Adrenal gland (tissue), 9 donors: ENCODE measurements at regions not wholly inside any gene's neighbourhood (a gene's known extent, or its start where the extent isn't known, plus 50 kb on each side); places are given as distances from the start of the nearest gene placed in this dataset.

Source experiments
- DNase-seq, 7 donors: peaks; one replicate each; pipeline ENCODE4 v3.0.0-alpha.2; 2019 to 2020
- H3K27ac ChIP-seq, 5 donors: fragments of 200-600 bp; sonication (generic) in 4 of 5; 1 replicate in 3 of 5; 2 replicates in 2 of 5; pipeline versions ENCODE4 v1.5.1 to v1.8.0; 2016 to 2020; ENCODE audit warnings: mild to moderate bottlenecking in 1 of 5
- H3K27me3 ChIP-seq: fragments of 200-600 bp; 2 replicates; pipeline ENCODE4 v1.8.0; 2021
- H3K36me3 ChIP-seq, 2 donors: fragments of 200-600 bp; replicated peaks in 1 of 2; 1 replicate in 1 of 2; 2 replicates in 1 of 2; pipeline versions ENCODE4 v1.5.1 to v1.8.0; 2018 to 2022
- H3K4me1 ChIP-seq, 2 donors: fragments of 200-600 bp; replicated peaks in 1 of 2; 1 replicate in 1 of 2; 2 replicates in 1 of 2; pipeline versions ENCODE4 v1.5.1 to v1.8.0; 2018 to 2021
- H3K4me3 ChIP-seq, 4 donors: fragments of 200-600 bp; sonication (generic) in 3 of 4; one replicate each; pipeline ENCODE4 v1.5.1; 2016 to 2018
- H3K9me3 ChIP-seq, 3 donors: fragments of 200-600 bp; sonication (generic) in 1 of 3; replicated peaks in 1 of 3; 1 replicate in 2 of 3; 2 replicates in 1 of 3; pipeline versions ENCODE4 v1.5.1 to v1.8.0; 2016 to 2021
- POLR2A ChIP-seq, 2 donors: fragments of 450-650 bp; IDR thresholded peaks; one replicate each; pipeline ENCODE4 v1.6.1; 2017; ENCODE audit warnings: antibody characterized with exemption in 2 of 2, mild to moderate bottlenecking in 2 of 2, moderate library complexity in 1 of 2
- whole genome bisulfite sequencing, 4 donors: extraction: QIAGEN DNeasy Blood & Tissue Kit in 2 of 4; methylation state at CpG; one replicate each; pipeline versions ENCODE4 v1.1.5 to v1.1.7; 2013 to 2017; 5-methylcytosine and 5-hydroxymethylcytosine counted together
- intact Hi-C, 2 donors: fragments of 100-400 bp; cut with DNase I; formaldehyde crosslinking; loops; one replicate each; pipeline versions ENCODE4 v1.14.1 to v1.15.0; 2022 to 2023
- TF ChIP-seq, protein P1 (sequence below), 6 experiments: fragments of 450-650 bp in 4 of 6; fragments of 200-600 bp in 2 of 6; sonication (generic) in 1 of 6; IDR thresholded peaks; 1 replicate in 5 of 6; 2 replicates in 1 of 6; pipeline versions ENCODE4 v1.5.1 to v1.8.0; 2016 to 2021; ENCODE audit warnings: antibody characterized with exemption in 6 of 6, mild to moderate bottlenecking in 2 of 6, moderate library complexity in 1 of 6
- donor health status: healthy with polysubstance abuse.
- donor health status: Bipolar disorder and iron deficiency.
- donor health status: DM: yes; HTN: yes; CAD: no.
- donor health status: DM: no; HTN: no; CAD: no.
- donor health status: DM: no; HTN: no; CAD: no.

GRCh38 chr15:29910068-29910467 is 87.8 kb upstream of the TJP1 start:
- Histone ChIP-seq H3K27me3 (no peaks in the 10 kb centered on the region), H3K4me3 (no peak overlapping the region), H3K27ac (no peak overlapping the region), H3K4me1 (peaks cover 0 to 6% of the 10 kb centered on the region in 2 donors), H3K36me3 (no peaks in the 10 kb centered on the region), H3K9me3 (no peaks in the 10 kb centered on the region)
- intact Hi-C loops = no loop called here
- WGBS, 4 donors = 72 to 79% (median 73%) methylated on average over 3 of the region's 3 CpGs
- TF ChIP-seq, protein P1, sequence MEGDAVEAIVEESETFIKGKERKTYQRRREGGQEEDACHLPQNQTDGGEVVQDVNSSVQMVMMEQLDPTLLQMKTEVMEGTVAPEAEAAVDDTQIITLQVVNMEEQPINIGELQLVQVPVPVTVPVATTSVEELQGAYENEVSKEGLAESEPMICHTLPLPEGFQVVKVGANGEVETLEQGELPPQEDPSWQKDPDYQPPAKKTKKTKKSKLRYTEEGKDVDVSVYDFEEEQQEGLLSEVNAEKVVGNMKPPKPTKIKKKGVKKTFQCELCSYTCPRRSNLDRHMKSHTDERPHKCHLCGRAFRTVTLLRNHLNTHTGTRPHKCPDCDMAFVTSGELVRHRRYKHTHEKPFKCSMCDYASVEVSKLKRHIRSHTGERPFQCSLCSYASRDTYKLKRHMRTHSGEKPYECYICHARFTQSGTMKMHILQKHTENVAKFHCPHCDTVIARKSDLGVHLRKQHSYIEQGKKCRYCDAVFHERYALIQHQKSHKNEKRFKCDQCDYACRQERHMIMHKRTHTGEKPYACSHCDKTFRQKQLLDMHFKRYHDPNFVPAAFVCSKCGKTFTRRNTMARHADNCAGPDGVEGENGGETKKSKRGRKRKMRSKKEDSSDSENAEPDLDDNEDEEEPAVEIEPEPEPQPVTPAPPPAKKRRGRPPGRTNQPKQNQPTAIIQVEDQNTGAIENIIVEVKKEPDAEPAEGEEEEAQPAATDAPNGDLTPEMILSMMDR (IDR thresholded peaks at IDR 0.05) = no peak
- TF ChIP-seq POLR2A (IDR thresholded peaks at IDR 0.05) = no peak
- no peak for DNase-seq

GRCh38 chr15:29904757-29905417 is 82.6 kb upstream of the TJP1 start:
- TF ChIP-seq POLR2A (IDR thresholded peaks at IDR 0.05) = no peak
- TF ChIP-seq, protein P1 (IDR thresholded peaks at IDR 0.05) = no peak
- 64 to 81% (median 68%) methylated on average over 4 of the region's 4 CpGs for whole genome bisulfite sequencing, 4 donors
- intact Hi-C loops = no loop called here

DNA sequence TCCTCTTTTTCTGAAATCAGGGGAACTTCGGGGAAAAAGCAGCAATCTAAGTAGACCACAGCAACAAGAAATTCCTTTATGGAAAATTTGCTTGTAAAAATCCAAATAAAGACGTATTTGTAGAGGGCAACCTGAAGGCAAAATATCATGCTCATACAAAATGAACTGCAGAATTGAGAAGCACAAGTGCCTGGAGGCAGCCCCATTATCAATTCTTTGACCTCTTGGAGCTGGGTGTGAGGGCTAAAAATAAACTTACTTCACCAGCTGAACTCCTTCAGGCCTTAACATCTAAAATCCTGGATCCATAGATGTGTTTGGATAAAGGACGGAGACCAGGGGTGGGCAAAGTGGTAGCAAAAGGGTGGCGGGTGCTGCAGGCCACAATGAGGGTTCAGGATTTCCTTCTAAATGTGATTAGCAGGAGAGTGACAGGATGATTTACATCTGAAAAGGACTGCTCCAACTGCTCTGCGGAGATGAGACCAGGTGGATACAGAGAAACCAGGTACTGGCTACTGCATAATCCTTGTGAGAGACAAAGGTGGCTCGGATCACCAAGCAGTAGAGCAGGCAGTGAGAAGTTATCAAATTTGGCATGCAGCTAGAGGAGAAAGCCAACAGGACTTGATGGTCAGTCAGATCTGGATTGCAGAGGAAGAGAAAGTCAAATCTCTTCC is 81.7 kb upstream of the TJP1 start:
- H3K4me1 ChIP-seq = no peaks in the 10 kb centered on the region
- TF ChIP-seq POLR2A (IDR thresholded peaks at IDR 0.05) = no peak
- TF ChIP-seq, protein P1 (IDR thresholded peaks at IDR 0.05) = no peak
- intact Hi-C loops = no loop called here
- no peak overlapping the region for H3K27ac ChIP-seq
- WGBS, 4 donors = 77 to 87% (median 79%) methylated on average over 6 of the region's 6 CpGs
- H3K9me3 ChIP-seq = no peaks in the 10 kb centered on the region
- H3K36me3 ChIP-seq = no peaks in the 10 kb centered on the region
- no peak overlapping the region for H3K4me3 ChIP-seq
- DNase-seq = no peak
- no peaks in the 10 kb centered on the region for H3K27me3 ChIP-seq

More at GRCh38 chr15:29904757-29905417, 82.6 kb upstream of the TJP1 start:
- Histone ChIP-seq H3K9me3 (no peaks in the 10 kb centered on the region), H3K4me3 (no peak overlapping the region), H3K27me3 (no peaks in the 10 kb centered on the region), H3K4me1 (no peaks in the 10 kb centered on the region), H3K36me3 (no peaks in the 10 kb centered on the region), H3K27ac (no peak overlapping the region)
- DNase-seq = no peak

DNA sequence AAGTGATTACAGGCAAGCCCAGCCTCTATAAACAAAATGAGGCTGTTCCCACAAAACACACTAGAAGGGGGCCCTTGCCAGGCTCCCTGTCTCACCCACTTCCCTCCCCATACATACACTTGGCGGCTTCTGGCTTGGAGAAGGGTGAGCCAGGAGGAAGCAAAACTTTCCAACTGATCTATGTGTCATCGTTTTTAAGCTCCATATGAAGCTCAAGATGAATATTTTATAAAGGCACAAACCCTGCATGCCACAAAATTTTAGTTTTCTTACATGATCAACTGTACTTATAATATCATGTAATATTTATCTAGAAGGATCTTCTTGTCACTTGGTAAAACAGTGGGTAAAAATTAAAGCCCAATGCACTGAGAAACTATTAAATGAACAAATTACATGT is 80.8 kb upstream of the TJP1 start:
- intact Hi-C loops = no loop called here
- 75 to 82% (median 79%) methylated on average over 2 of the region's 2 CpGs for WGBS, 4 donors
- no peak for DNase-seq
- Histone ChIP-seq H3K27ac (no peak overlapping the region), H3K27me3 (no peaks in the 10 kb centered on the region), H3K4me1 (no peaks in the 10 kb centered on the region), H3K36me3 (no peaks in the 10 kb centered on the region), H3K9me3 (no peaks in the 10 kb centered on the region), H3K4me3 (no peak overlapping the region)
- TF ChIP-seq, protein P1 (IDR thresholded peaks at IDR 0.05) = no peak
- no peak for TF ChIP-seq POLR2A (IDR thresholded peaks at IDR 0.05)
